Endodermal cell (in vitro differentiated cells): ENCODE measurements at regions not wholly inside any gene's neighbourhood (a gene's known extent, or its start where the extent isn't known, plus 50 kb on each side); places are given as distances from the start of the nearest gene placed in this dataset.

Experiments
- DNase-seq: peaks from one replicate; pipeline ENCODE4 v3.0.0-alpha.2; 2017
- H3K27ac ChIP-seq: 2 replicates; pipeline ENCODE4 v1.5.1; 2013; ENCODE audit warnings: mild to moderate bottlenecking, low read depth, low read length, moderate library complexity
- H3K27me3 ChIP-seq: 2 replicates; pipeline ENCODE4 v1.6.1; 2013; ENCODE audit warnings: mild to moderate bottlenecking, low read length, moderate library complexity; ENCODE audit not compliant: insufficient read depth, control insufficient read depth, poor library complexity, severe bottlenecking
- H3K36me3 ChIP-seq: 2 replicates; pipeline ENCODE4 v1.7.0; 2013; ENCODE audit warnings: mild to moderate bottlenecking, low read length, moderate library complexity; ENCODE audit not compliant: control insufficient read depth, insufficient read depth
- H3K4me1 ChIP-seq: one replicate; pipeline ENCODE4 v1.7.0; 2013; ENCODE audit warnings: low read length; ENCODE audit not compliant: control insufficient read depth, insufficient read depth
- H3K4me3 ChIP-seq: 2 replicates; pipeline ENCODE4 v1.5.1; 2013; ENCODE audit warnings: mild to moderate bottlenecking, low read length, moderate library complexity
- H3K9ac ChIP-seq: 2 replicates; pipeline ENCODE4 v1.6.1; 2013; ENCODE audit warnings: mild to moderate bottlenecking, low read length, moderate library complexity; ENCODE audit not compliant: poor library complexity, severe bottlenecking; ENCODE audit errors: extremely low read depth
- H3K9me3 ChIP-seq: 2 replicates; pipeline ENCODE4 v1.6.1; 2013; ENCODE audit warnings: mild to moderate bottlenecking, low read length, moderate library complexity; ENCODE audit not compliant: control insufficient read depth
- H3K27ac Mint-ChIP-seq: 2 replicates; pipeline ENCODE4 v1.8.0; 2020; ENCODE audit warnings: mixed read lengths
- H3K27me3 Mint-ChIP-seq: 2 replicates; pipeline ENCODE4 v1.8.0; 2021; ENCODE audit warnings: mild to moderate bottlenecking, mixed read lengths; ENCODE audit not compliant: insufficient read depth
- H3K36me3 Mint-ChIP-seq: 2 replicates; pipeline ENCODE4 v1.8.0; 2020; ENCODE audit warnings: low read depth, mixed read lengths
- H3K4me1 Mint-ChIP-seq: 2 replicates; pipeline ENCODE4 v1.8.0; 2020; ENCODE audit warnings: mixed read lengths
- H3K4me3 Mint-ChIP-seq: 2 replicates; pipeline ENCODE4 v1.8.0; 2020; ENCODE audit warnings: mild to moderate bottlenecking, moderate library complexity, mixed read lengths
- H3K9me3 Mint-ChIP-seq: 2 replicates; pipeline ENCODE4 v1.8.0; 2020; ENCODE audit warnings: mild to moderate bottlenecking, mixed read lengths
- CTCF ChIP-seq: fragments of 200-600 bp; sonication (generic); conservative IDR thresholded peaks from 2 replicates; pipeline ENCODE4 v1.5.0; 2021; ENCODE audit warnings: antibody characterized with exemption, mild to moderate bottlenecking
- WGBS, 2 experiments: methylation state at CpG; one replicate each; pipeline versions ENCODE4 v1.1.5 to v1.1.7; 2013; ENCODE audit warnings: missing lambda C conversion rate in 2 of 2, mixed read lengths in 1 of 2; ENCODE audit not compliant: insufficient coverage in 1 of 2, insufficient read length in 1 of 2; 5-methylcytosine and 5-hydroxymethylcytosine counted together

DNA sequence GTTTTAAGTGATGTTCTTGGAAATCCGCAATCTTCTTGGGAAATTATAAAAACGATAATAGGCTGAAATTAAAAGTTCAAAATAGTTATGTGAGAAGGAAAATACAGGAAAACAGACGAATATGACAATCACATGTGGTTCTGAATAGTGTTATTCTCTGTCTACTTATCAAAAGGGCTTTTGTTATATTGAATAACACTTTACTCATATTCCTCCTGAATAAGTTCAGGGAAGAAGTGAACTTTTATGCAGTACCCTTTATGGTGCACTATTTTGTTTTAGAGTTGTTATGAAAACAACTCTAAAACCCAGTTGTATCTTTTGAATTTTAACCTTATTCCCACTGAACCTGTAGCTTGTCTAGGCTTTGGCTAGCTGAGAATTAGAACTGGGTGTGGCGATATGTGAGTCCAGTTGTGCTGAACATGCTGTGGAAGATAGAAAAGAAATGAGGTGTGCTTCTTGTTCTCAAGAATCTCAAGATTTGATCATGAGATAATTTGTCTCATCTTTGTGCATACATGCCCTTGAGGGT, 384.4 kb downstream of the LMO7 start:
- H3K4me3 Mint-ChIP-seq: no peak overlapping the region
- H3K4me1 Mint-ChIP-seq: peaks cover 2% of the 10 kb centered on the region
- Histone ChIP-seq H3K27me3 (no peaks in the 10 kb centered on the region), H3K4me1 (no peaks in the 10 kb centered on the region), H3K36me3 (no peaks in the 10 kb centered on the region), H3K9ac (no peak overlapping the region), H3K27ac (no peak overlapping the region), H3K4me3 (no peak overlapping the region), H3K9me3 (no peaks in the 10 kb centered on the region)
- no peaks in the 10 kb centered on the region for H3K9me3 Mint-ChIP-seq
- H3K36me3 Mint-ChIP-seq: no peaks in the 10 kb centered on the region
- no peak for TF ChIP-seq CTCF
- WGBS, 2 experiments: 83 to 90% methylated on average over 3 to 4 of the region's 4 CpGs
- no peaks in the 10 kb centered on the region for H3K27me3 Mint-ChIP-seq
- no peak for DNase-seq
- H3K27ac Mint-ChIP-seq: no peak overlapping the region

GRCh38 chr13:76019421-76020044, 383.4 kb downstream of the LMO7 start:
- Histone ChIP-seq H3K36me3 (no peaks in the 10 kb centered on the region), H3K27ac (no peak overlapping the region), H3K9me3 (no peaks in the 10 kb centered on the region), H3K4me1 (no peaks in the 10 kb centered on the region), H3K27me3 (no peaks in the 10 kb centered on the region), H3K9ac (no peak overlapping the region), H3K4me3 (no peak overlapping the region)
- Mint-ChIP-seq H3K4me1 (peaks cover 2% of the 10 kb centered on the region), H3K36me3 (no peaks in the 10 kb centered on the region), H3K4me3 (peak overlapping the region; percentile 53), H3K27me3 (no peaks in the 10 kb centered on the region), H3K9me3 (no peaks in the 10 kb centered on the region), H3K27ac (peak overlapping the region; percentile 83)
- peak; percentile 86 for TF ChIP-seq CTCF
- 68 to 72% methylated on average over 19 to 21 of the region's 21 CpGs for WGBS, 2 experiments
- DNase-seq: peak; percentile 91

DNA sequence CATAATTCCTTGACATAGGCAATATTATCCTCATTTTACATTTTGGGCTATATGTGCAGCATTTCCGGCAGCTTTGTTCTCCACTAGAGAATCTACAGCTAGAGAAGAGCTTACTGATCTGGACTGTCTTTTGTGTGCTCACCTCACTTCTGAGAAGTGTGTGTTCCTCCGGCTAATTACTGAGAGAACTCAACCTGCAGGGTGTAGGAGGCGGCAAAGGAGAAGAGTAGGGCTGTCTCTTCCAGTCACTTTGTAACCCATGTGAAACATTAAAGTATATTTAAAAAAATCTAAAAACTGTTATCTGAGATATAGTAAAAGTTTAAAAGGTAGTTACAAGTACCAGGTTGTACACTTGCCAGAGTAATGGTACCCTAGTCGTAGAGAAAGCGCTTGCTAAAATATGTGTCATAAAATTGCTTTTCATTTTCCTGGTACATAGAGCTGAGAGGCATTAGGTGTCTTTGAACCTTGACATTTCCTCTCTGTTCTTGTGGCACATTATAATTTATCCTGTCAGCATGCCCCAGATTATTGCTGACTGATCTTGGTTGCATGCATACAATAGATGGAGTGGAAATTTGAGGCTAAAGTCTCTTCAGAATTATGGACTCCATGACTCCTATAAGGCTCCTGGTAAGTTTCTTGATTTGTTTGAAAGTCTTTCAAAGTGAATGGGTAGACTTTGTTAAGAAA, 381.9 kb downstream of the LMO7 start:
- H3K27ac ChIP-seq: no peak overlapping the region

More for the DNA sequence above, 381.9 kb downstream of the LMO7 start:
- no peaks in the 10 kb centered on the region for H3K9me3 Mint-ChIP-seq
- Histone ChIP-seq H3K27me3 (no peaks in the 10 kb centered on the region), H3K4me3 (no peak overlapping the region), H3K9me3 (no peaks in the 10 kb centered on the region), H3K36me3 (no peaks in the 10 kb centered on the region), H3K4me1 (no peaks in the 10 kb centered on the region), H3K9ac (no peak overlapping the region)
- WGBS, 2 experiments: 98 to 100% methylated on average over 3 to 4 of the region's 5 CpGs
- no peaks in the 10 kb centered on the region for H3K36me3 Mint-ChIP-seq
- no peak for TF ChIP-seq CTCF
- DNase-seq: no peak
- H3K4me1 Mint-ChIP-seq: peaks cover 2% of the 10 kb centered on the region
- H3K27me3 Mint-ChIP-seq: no peaks in the 10 kb centered on the region
- no peak overlapping the region for H3K4me3 Mint-ChIP-seq
- H3K27ac Mint-ChIP-seq: no peak overlapping the region
